ENCODE measurements at regions not wholly inside any gene's neighbourhood (a gene's known extent, or its start where the extent isn't known, plus 50 kb on each side); places are given as distances from the start of the nearest gene placed in this dataset.

GRCh38 chr11:10394229-10395101 lies 60.6 kb upstream of the AMPD3 start:
- Histone ChIP-seq H3K36me3 (no peaks in the 10 kb centered on the region), H3K4me3 (ENCODE audit: low read depth, low read length) (no peak overlapping the region), H3K27me3 (ENCODE audit: insufficient read depth, low read depth, severe bottlenecking) (no peaks in the 10 kb centered on the region), H3K27ac (no peak overlapping the region), H3K9me3 (ENCODE audit: severe bottlenecking) (no peaks in the 10 kb centered on the region)
- TF ChIP-seq CTCF (IDR thresholded peaks at IDR 0.05; ENCODE audit: low read depth, low read length): no peak
- DNase-seq: no peak

- Histone ChIP-seq H3K27ac (no peak overlapping the region), H3K36me3 (no peaks in the 10 kb centered on the region), H3K4me3 (ENCODE audit: low read depth, low read length) (no peak overlapping the region), H3K9me3 (ENCODE audit: severe bottlenecking) (no peaks in the 10 kb centered on the region), H3K27me3 (ENCODE audit: insufficient read depth, low read depth, severe bottlenecking) (no peaks in the 10 kb centered on the region)
- no peak for DNase-seq
- TF ChIP-seq CTCF (IDR thresholded peaks at IDR 0.05; ENCODE audit: low read depth, low read length): no peak
Measured at GRCh38 chr11:10395166-10395897, 59.7 kb upstream of the AMPD3 start.

- H3K36me3 ChIP-seq: no peaks in the 10 kb centered on the region
- no peak overlapping the region for H3K27ac ChIP-seq
- TF ChIP-seq CTCF (IDR thresholded peaks at IDR 0.05; ENCODE audit: low read depth, low read length): no peak
- H3K9me3 ChIP-seq (ENCODE audit: severe bottlenecking): no peaks in the 10 kb centered on the region
- no peak for DNase-seq
- no peak overlapping the region for H3K4me3 ChIP-seq (ENCODE audit: low read depth, low read length)
- no peaks in the 10 kb centered on the region for H3K27me3 ChIP-seq (ENCODE audit: insufficient read depth, low read depth, severe bottlenecking)
Measured at GRCh38 chr11:10396771-10397170, 58.3 kb upstream of the AMPD3 start.

GRCh38 chr11:10397226-10397987 lies 57.7 kb upstream of the AMPD3 start:
- Histone ChIP-seq H3K27me3 (ENCODE audit: insufficient read depth, low read depth, severe bottlenecking) (no peaks in the 10 kb centered on the region), H3K4me3 (ENCODE audit: low read depth, low read length) (no peak overlapping the region), H3K27ac (no peak overlapping the region), H3K36me3 (no peaks in the 10 kb centered on the region), H3K9me3 (ENCODE audit: severe bottlenecking) (no peaks in the 10 kb centered on the region)
- no peak for TF ChIP-seq CTCF (IDR thresholded peaks at IDR 0.05; ENCODE audit: low read depth, low read length)
- DNase-seq: no peak

- no peak overlapping the region for H3K4me3 ChIP-seq (ENCODE audit: low read depth, low read length)
- H3K9me3 ChIP-seq (ENCODE audit: severe bottlenecking): no peaks in the 10 kb centered on the region
- no peaks in the 10 kb centered on the region for H3K27me3 ChIP-seq (ENCODE audit: insufficient read depth, low read depth, severe bottlenecking)
- H3K36me3 ChIP-seq: no peaks in the 10 kb centered on the region
- no peak for DNase-seq
- no peak for TF ChIP-seq CTCF (IDR thresholded peaks at IDR 0.05; ENCODE audit: low read depth, low read length)
- no peak overlapping the region for H3K27ac ChIP-seq
Measured at GRCh38 chr11:10398525-10398924, 56.5 kb upstream of the AMPD3 start.
